Smooth muscle cell (in vitro differentiated cells): ENCODE measurements at regions not wholly inside any gene's neighbourhood (a gene's known extent, or its start where the extent isn't known, plus 50 kb on each side); places are given as distances from the start of the nearest gene placed in this dataset.

Experiments used
- DNase-seq: peaks from one replicate; lab custom pipeline; 2025; ENCODE audit not compliant: unreplicated experiment; lab: John Stamatoyannopoulos, UW
- H2AFZ ChIP-seq: fragments of 200-600 bp; sonication (generic); 2 replicates; pipeline ENCODE4 v1.6.0; 2016; ENCODE audit warnings: antibody characterized with exemption, low read depth, mild to moderate bottlenecking
- H3F3A ChIP-seq: fragments of 200-600 bp; sonication (generic); 2 replicates; pipeline ENCODE4 v1.6.0; 2017; ENCODE audit warnings: antibody characterized with exemption, low read depth
- H3K27ac ChIP-seq: fragments of 200-600 bp; sonication (generic); 2 replicates; pipeline ENCODE4 v1.5.1; 2016; ENCODE audit warnings: low read depth, mild to moderate bottlenecking
- H3K27me3 ChIP-seq: fragments of 200-600 bp; sonication (generic); 2 replicates; pipeline ENCODE4 v1.6.1; 2016; ENCODE audit warnings: low read depth, mild to moderate bottlenecking
- H3K36me3 ChIP-seq: fragments of 200-600 bp; sonication (generic); 2 replicates; pipeline ENCODE4 v1.5.1; 2016; ENCODE audit warnings: low read depth
- H3K4me1 ChIP-seq: fragments of 200-600 bp; sonication (generic); 2 replicates; pipeline ENCODE4 v1.5.1; 2016; ENCODE audit warnings: low read depth
- H3K4me2 ChIP-seq: fragments of 200-600 bp; sonication (generic); 2 replicates; pipeline ENCODE4 v1.6.0; 2016; ENCODE audit warnings: mild to moderate bottlenecking
- H3K4me3 ChIP-seq: fragments of 200-600 bp; sonication (generic); 2 replicates; pipeline ENCODE4 v1.5.1; 2016; ENCODE audit warnings: mild to moderate bottlenecking
- H3K79me2 ChIP-seq: fragments of 200-600 bp; sonication (generic); 2 replicates; pipeline ENCODE4 v1.6.0; 2016; ENCODE audit warnings: low read depth, mild to moderate bottlenecking
- H3K9ac ChIP-seq: fragments of 200-600 bp; sonication (generic); 2 replicates; pipeline ENCODE4 v1.6.0; 2016; ENCODE audit warnings: low read depth
- H3K9me3 ChIP-seq: fragments of 200-600 bp; sonication (generic); replicated peaks from 2 replicates; pipeline ENCODE4 v1.5.1; 2016; ENCODE audit warnings: low read depth
- H4K20me1 ChIP-seq: fragments of 200-600 bp; sonication (generic); 2 replicates; pipeline ENCODE4 v1.6.0; 2016; ENCODE audit warnings: low read depth
- CTCF ChIP-seq: fragments of 200-600 bp; sonication (generic); IDR thresholded peaks from 2 replicates; pipeline ENCODE4 v1.5.1; 2017; ENCODE audit warnings: borderline replicate concordance, mild to moderate bottlenecking, antibody characterized with exemption; ENCODE audit not compliant: insufficient read depth, poor library complexity, severe bottlenecking
- WGBS: methylation state at CpG from one replicate; pipeline ENCODE4 v1.1.7; 2016; ENCODE audit warnings: low lambda C conversion rate; 5-methylcytosine and 5-hydroxymethylcytosine counted together

- Histone ChIP-seq H3K9ac (no peak overlapping the region), H3K4me2 (peak overlapping the region; percentile 72), H3K79me2 (no peaks in the 10 kb centered on the region), H3K27ac (no peak overlapping the region), H3K4me3 (no peak overlapping the region), H3F3A (no peaks in the 10 kb centered on the region), H3K9me3 (no peaks in the 10 kb centered on the region), H3K36me3 (no peaks in the 10 kb centered on the region), H3K4me1 (no peaks in the 10 kb centered on the region), H3K27me3 (no peaks in the 10 kb centered on the region), H4K20me1 (no peaks in the 10 kb centered on the region), H2AFZ (no peak overlapping the region)
- 27% methylated on average over 20 of the region's 20 CpGs for WGBS
- DNase-seq: peak; percentile 8
- peak; percentile 84 for TF ChIP-seq CTCF
Observed at GRCh38 chr12:107610021-107610859, 75.4 kb upstream of the PWP1 start.

GRCh38 chr12:107612508-107612907 lies 73.1 kb upstream of the PWP1 start:
- Histone ChIP-seq H4K20me1 (no peaks in the 10 kb centered on the region), H2AFZ (no peak overlapping the region), H3K4me1 (no peaks in the 10 kb centered on the region), H3K9me3 (no peaks in the 10 kb centered on the region), H3K4me3 (no peak overlapping the region), H3F3A (no peaks in the 10 kb centered on the region), H3K9ac (no peak overlapping the region), H3K79me2 (no peaks in the 10 kb centered on the region), H3K27me3 (no peaks in the 10 kb centered on the region), H3K27ac (no peak overlapping the region), H3K4me2 (no peak overlapping the region), H3K36me3 (no peaks in the 10 kb centered on the region)
- 63% methylated on average over 19 of the region's 19 CpGs for WGBS
- no peak for DNase-seq
- TF ChIP-seq CTCF: no peak

- WGBS: 85% methylated on average over 6 of the region's 6 CpGs
- Histone ChIP-seq H3K4me2 (no peak overlapping the region), H2AFZ (no peak overlapping the region), H4K20me1 (no peaks in the 10 kb centered on the region), H3K4me1 (no peaks in the 10 kb centered on the region), H3K9me3 (no peaks in the 10 kb centered on the region), H3K27me3 (peaks cover 6% of the 10 kb centered on the region), H3K9ac (no peak overlapping the region), H3K79me2 (no peaks in the 10 kb centered on the region), H3K36me3 (no peaks in the 10 kb centered on the region), H3K4me3 (no peak overlapping the region), H3K27ac (no peak overlapping the region), H3F3A (no peaks in the 10 kb centered on the region)
- DNase-seq: no peak
- TF ChIP-seq CTCF: no peak
Observed at GRCh38 chr12:107616941-107617340, 68.7 kb upstream of the PWP1 start.

- H2AFZ ChIP-seq: no peak overlapping the region
- DNase-seq: no peak
- H3F3A ChIP-seq: no peaks in the 10 kb centered on the region
- no peaks in the 10 kb centered on the region for H3K4me1 ChIP-seq
- no peak overlapping the region for H3K27ac ChIP-seq
- no peak for TF ChIP-seq CTCF
- no peaks in the 10 kb centered on the region for H4K20me1 ChIP-seq
- H3K27me3 ChIP-seq: peaks cover 6% of the 10 kb centered on the region
- no peaks in the 10 kb centered on the region for H3K79me2 ChIP-seq
- no peak overlapping the region for H3K4me3 ChIP-seq
- 97% methylated on average over 15 of the region's 15 CpGs for WGBS
- H3K4me2 ChIP-seq: no peak overlapping the region
- H3K9ac ChIP-seq: no peak overlapping the region
- no peaks in the 10 kb centered on the region for H3K36me3 ChIP-seq
- no peaks in the 10 kb centered on the region for H3K9me3 ChIP-seq
Observed at GRCh38 chr12:107618106-107618505, 67.5 kb upstream of the PWP1 start.
